Panc1 (cell line): ENCODE measurements at regions not wholly inside any gene's neighbourhood (a gene's known extent, or its start where the extent isn't known, plus 50 kb on each side); places are given as distances from the start of the nearest gene placed in this dataset.

Experiments
- ATAC-seq: fragments of 200-7000 bp; cut with Tn5 transposase; 2 replicates; pipeline ENCODE4 v1.9.1; 2020; ENCODE audit warnings: mild to moderate bottlenecking, moderate library complexity
- BruUV-seq: library from RNA; stranded (reverse); fragments of 400-500 nt; replicated peaks from 2 replicates; lab custom pipeline; 2021; lab: Mats Ljungman, UMichigan
- CTCF ChIA-PET: fragments of 300-600 bp; sonication (Branson Sonifier 250); formaldehyde crosslinking; loops from one replicate; lab custom pipeline; 2022; ENCODE audit warnings: antibody characterized with exemption; lab: Charles Lee
- POLR2A ChIA-PET: fragments of 300-600 bp; sonication (Branson Sonifier 250); formaldehyde crosslinking; loops from one replicate; lab custom pipeline; 2022; ENCODE audit warnings: antibody characterized with exemption; lab: Charles Lee
- DNase-seq: peaks from one replicate; pipeline ENCODE4 v3.0.0-alpha.2; 2010; ENCODE audit warnings: low read depth, low spot score
- H3K27ac ChIP-seq: 2 replicates; pipeline ENCODE4 v1.5.1; 2011; ENCODE audit warnings: mild to moderate bottlenecking, low read length, inconsistent platforms
- H3K27me3 ChIP-seq: fragments of 200-500 bp; sonication (Bioruptor generic); 2 replicates; pipeline ENCODE4 v1.6.0; 2014; ENCODE audit warnings: low read length, inconsistent platforms; ENCODE audit not compliant: control insufficient read depth, insufficient read depth
- H3K36me3 ChIP-seq: fragments of 200-500 bp; sonication (Bioruptor generic); 2 replicates; pipeline ENCODE4 v1.5.1; 2014; ENCODE audit warnings: inconsistent platforms, mild to moderate bottlenecking, low read length, moderate library complexity; ENCODE audit not compliant: control insufficient read depth, insufficient read depth
- H3K4me1 ChIP-seq: 2 replicates; pipeline ENCODE4 v1.5.1; 2011; ENCODE audit warnings: inconsistent platforms, mild to moderate bottlenecking, low read length, moderate library complexity; ENCODE audit not compliant: control insufficient read depth, insufficient read depth
- H3K4me3 ChIP-seq, 2 experiments: 2 replicates each; pipeline ENCODE4 v1.5.1; 2011 to 2012; ENCODE audit warnings: low read depth in 2 of 2, low read length in 2 of 2, mild to moderate bottlenecking in 2 of 2, inconsistent platforms in 1 of 2, moderate library complexity in 1 of 2
- H3K9me3 ChIP-seq: fragments of 200-500 bp; sonication (Bioruptor generic); 2 replicates; pipeline ENCODE4 v1.5.1; 2014; ENCODE audit warnings: low read depth, mild to moderate bottlenecking, inconsistent platforms, low read length, moderate library complexity; ENCODE audit not compliant: control insufficient read depth, insufficient read depth
- POLR2AphosphoS5 ChIP-seq: IDR thresholded peaks from 2 replicates; pipeline ENCODE4 v1.6.1; 2012; ENCODE audit warnings: mild to moderate bottlenecking, low read depth, low read length, moderate library complexity
- SIN3A ChIP-seq: IDR thresholded peaks from 2 replicates; pipeline ENCODE4 v1.6.1; 2012; ENCODE audit warnings: low read depth, mild to moderate bottlenecking, low read length, moderate library complexity, borderline replicate concordance; ENCODE audit not compliant: insufficient read depth
- TCF7L2 ChIP-seq: IDR thresholded peaks from 2 replicates; pipeline ENCODE4 v1.6.1; 2011; ENCODE audit warnings: mild to moderate bottlenecking, low read depth, low read length, inconsistent platforms
- in situ Hi-C: cut with HindIII; loops from 2 replicates; pipeline ENCODE4 v1.10.0; 2016; ENCODE audit warnings: low sequenced_read_pairs, low pct_unique_long_range_greater_than_20kb
- intact Hi-C: fragments of 100-400 bp; cut with micrococcal nuclease; formaldehyde crosslinking; loops from one replicate; pipeline ENCODE4 v1.10.0; 2022; ENCODE audit not compliant: unreplicated experiment
- TF ChIP-seq, protein P1 (sequence below), 2 experiments: IDR thresholded peaks; 2 replicates each; pipeline ENCODE4 v1.6.1; 2011 to 2012; ENCODE audit warnings: low read depth in 2 of 2, control low read depth in 1 of 2, low read length in 1 of 2, mild to moderate bottlenecking in 1 of 2, moderate library complexity in 1 of 2; ENCODE audit not compliant: insufficient read depth in 1 of 2
- TF ChIP-seq, protein P2 (sequence below): fragments of 450-650 bp; IDR thresholded peaks from 2 replicates; pipeline ENCODE4 v1.5.1; 2017; ENCODE audit warnings: mild to moderate bottlenecking

DNA sequence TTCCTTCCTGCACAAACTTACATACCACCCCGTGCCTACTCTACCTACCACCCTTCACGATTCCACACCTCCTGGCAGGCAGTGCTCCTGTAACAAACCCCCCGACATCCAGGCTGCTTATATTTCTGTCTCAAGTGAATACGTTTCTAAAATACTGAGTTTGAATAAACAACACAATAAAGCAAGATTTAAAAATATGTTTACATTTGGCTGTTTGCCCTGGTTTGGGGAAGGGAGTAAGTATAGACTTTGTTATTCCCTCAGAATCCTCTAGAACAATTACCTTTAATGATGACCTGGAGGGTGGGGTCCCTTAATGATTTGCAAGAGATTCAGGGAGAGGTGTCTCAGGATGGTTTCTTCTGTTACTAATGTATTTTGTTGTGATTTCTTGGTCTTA, 402.6 kb upstream of the TBL1XR1 start:
- in situ Hi-C loops (no loop called here), intact Hi-C loops (loop anchor here (10.0 kb wide), 1 partner anchor 405 kb away; the partner anchor contains the start of gene TBL1XR1)
- POLR2A ChIA-PET, result no interaction called here
- ATAC-seq (no peak), DNase-seq (no peak)
- no peaks in the 10 kb centered on the region for H3K27me3 ChIP-seq
- CTCF ChIA-PET, result no interaction called here
- H3K27ac ChIP-seq, result peak overlapping the region; percentile 57; the same call in 1 of the 2 replicates
- no peaks in the 10 kb centered on the region for H3K9me3 ChIP-seq
- BruUV-seq, result no TSS peak
- H3K4me3 ChIP-seq, result no peak overlapping the region
- TF ChIP-seq, protein P1, sequence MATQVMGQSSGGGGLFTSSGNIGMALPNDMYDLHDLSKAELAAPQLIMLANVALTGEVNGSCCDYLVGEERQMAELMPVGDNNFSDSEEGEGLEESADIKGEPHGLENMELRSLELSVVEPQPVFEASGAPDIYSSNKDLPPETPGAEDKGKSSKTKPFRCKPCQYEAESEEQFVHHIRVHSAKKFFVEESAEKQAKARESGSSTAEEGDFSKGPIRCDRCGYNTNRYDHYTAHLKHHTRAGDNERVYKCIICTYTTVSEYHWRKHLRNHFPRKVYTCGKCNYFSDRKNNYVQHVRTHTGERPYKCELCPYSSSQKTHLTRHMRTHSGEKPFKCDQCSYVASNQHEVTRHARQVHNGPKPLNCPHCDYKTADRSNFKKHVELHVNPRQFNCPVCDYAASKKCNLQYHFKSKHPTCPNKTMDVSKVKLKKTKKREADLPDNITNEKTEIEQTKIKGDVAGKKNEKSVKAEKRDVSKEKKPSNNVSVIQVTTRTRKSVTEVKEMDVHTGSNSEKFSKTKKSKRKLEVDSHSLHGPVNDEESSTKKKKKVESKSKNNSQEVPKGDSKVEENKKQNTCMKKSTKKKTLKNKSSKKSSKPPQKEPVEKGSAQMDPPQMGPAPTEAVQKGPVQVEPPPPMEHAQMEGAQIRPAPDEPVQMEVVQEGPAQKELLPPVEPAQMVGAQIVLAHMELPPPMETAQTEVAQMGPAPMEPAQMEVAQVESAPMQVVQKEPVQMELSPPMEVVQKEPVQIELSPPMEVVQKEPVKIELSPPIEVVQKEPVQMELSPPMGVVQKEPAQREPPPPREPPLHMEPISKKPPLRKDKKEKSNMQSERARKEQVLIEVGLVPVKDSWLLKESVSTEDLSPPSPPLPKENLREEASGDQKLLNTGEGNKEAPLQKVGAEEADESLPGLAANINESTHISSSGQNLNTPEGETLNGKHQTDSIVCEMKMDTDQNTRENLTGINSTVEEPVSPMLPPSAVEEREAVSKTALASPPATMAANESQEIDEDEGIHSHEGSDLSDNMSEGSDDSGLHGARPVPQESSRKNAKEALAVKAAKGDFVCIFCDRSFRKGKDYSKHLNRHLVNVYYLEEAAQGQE (IDR thresholded peaks at IDR 0.05; ENCODE audit: insufficient read depth in 1 of 2, low read depth in 2 of 2, low read length in 1 of 2), result no peak
- no peak for TF ChIP-seq POLR2AphosphoS5
- TF ChIP-seq SIN3A, result no peak
- TF ChIP-seq, protein P2, sequence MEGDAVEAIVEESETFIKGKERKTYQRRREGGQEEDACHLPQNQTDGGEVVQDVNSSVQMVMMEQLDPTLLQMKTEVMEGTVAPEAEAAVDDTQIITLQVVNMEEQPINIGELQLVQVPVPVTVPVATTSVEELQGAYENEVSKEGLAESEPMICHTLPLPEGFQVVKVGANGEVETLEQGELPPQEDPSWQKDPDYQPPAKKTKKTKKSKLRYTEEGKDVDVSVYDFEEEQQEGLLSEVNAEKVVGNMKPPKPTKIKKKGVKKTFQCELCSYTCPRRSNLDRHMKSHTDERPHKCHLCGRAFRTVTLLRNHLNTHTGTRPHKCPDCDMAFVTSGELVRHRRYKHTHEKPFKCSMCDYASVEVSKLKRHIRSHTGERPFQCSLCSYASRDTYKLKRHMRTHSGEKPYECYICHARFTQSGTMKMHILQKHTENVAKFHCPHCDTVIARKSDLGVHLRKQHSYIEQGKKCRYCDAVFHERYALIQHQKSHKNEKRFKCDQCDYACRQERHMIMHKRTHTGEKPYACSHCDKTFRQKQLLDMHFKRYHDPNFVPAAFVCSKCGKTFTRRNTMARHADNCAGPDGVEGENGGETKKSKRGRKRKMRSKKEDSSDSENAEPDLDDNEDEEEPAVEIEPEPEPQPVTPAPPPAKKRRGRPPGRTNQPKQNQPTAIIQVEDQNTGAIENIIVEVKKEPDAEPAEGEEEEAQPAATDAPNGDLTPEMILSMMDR, result no peak
- TF ChIP-seq TCF7L2, result no peak
- no peaks in the 10 kb centered on the region for H3K36me3 ChIP-seq
- H3K4me1 ChIP-seq, result peaks cover 39% of the 10 kb centered on the region

DNA sequence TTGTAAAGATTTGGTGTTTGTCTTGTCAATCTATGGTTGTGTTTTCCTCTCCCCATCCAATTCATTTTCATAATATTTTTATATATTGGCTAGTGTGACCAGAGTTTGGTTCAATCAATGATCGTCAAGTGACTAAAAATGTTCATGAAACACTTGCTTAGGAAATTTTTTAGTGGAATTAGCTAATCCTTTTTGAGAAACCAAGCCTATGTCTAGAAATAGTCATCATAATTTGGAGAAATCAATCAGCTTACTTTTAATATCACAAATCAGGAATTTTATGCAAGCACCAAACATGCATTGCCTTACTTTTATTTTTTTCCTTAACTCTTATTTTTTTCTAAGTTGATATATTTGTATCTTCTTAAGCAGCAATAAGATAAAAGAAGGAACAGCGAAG, 403.1 kb upstream of the TBL1XR1 start:
- ChIA-PET CTCF (no interaction called here), POLR2A (no interaction called here)
- no peaks in the 10 kb centered on the region for H3K36me3 ChIP-seq
- no TSS peak for BruUV-seq
- H3K4me3 ChIP-seq, result no peak overlapping the region
- in situ Hi-C loops (no loop called here), intact Hi-C loops (no loop called here)
- peaks cover 35% of the 10 kb centered on the region for H3K4me1 ChIP-seq
- H3K9me3 ChIP-seq, result peaks cover 4% of the 10 kb centered on the region; the same call in 1 of the 2 replicates
- TF ChIP-seq, protein P1 (IDR thresholded peaks at IDR 0.05; ENCODE audit: insufficient read depth in 1 of 2, low read depth in 2 of 2, low read length in 1 of 2), result no peak
- TF ChIP-seq SIN3A (no peak), TCF7L2 (no peak), POLR2AphosphoS5 (no peak)
- TF ChIP-seq, protein P2, result no peak
- ATAC-seq, result no peak
- DNase-seq, result no peak
- peak overlapping the region; percentile 56; the same call in 1 of the 2 replicates for H3K27ac ChIP-seq
- H3K27me3 ChIP-seq, result no peaks in the 10 kb centered on the region
